PC-9 (cell line): ENCODE measurements at regions not wholly inside any gene's neighbourhood (a gene's known extent, or its start where the extent isn't known, plus 50 kb on each side); places are given as distances from the start of the nearest gene placed in this dataset.
"Not testable (repeated sequence)": the region's sequence is repeated elsewhere in the genome, so short reads cannot be mapped to it uniquely, and the experiment has no call there.

Experiments used
- BruUV-seq: library from RNA; stranded (reverse); fragments of 400-500 nt; replicated peaks from 2 replicates; lab custom pipeline; 2021; lab: Mats Ljungman, UMichigan
- CTCF ChIA-PET: fragments of 300-600 bp; sonication (Branson Sonifier 250); formaldehyde crosslinking; loops from one replicate; lab custom pipeline; 2022; ENCODE audit warnings: antibody characterized with exemption; lab: Charles Lee
- POLR2A ChIA-PET: fragments of 300-600 bp; sonication (Branson Sonifier 250); formaldehyde crosslinking; loops from one replicate; lab custom pipeline; 2022; ENCODE audit warnings: antibody characterized with exemption; ENCODE audit not compliant: unreplicated experiment; lab: Charles Lee
- DNase-seq, 2 experiments: peaks; one replicate each; pipeline versions ENCODE4 v3.0.0 to v3.0.0-alpha.2; 2015 to 2022; ENCODE audit warnings: mixed read lengths in 1 of 2
- H2AFZ ChIP-seq: fragments of 200-600 bp; sonication (generic); 2 replicates; pipeline ENCODE4 v1.8.1; 2017; ENCODE audit warnings: antibody characterized with exemption
- H3F3A ChIP-seq: fragments of 200-600 bp; sonication (generic); 2 replicates; pipeline ENCODE4 v1.8.1; 2017; ENCODE audit warnings: antibody characterized with exemption, mild to moderate bottlenecking, low read depth; ENCODE audit not compliant: insufficient read depth
- H3K27ac ChIP-seq: fragments of 200-600 bp; sonication (generic); 2 replicates; pipeline ENCODE4 v1.6.1; 2016; ENCODE audit warnings: mixed run types
- H3K27me3 ChIP-seq: fragments of 200-600 bp; sonication (generic); 2 replicates; pipeline ENCODE4 v1.6.1; 2016; ENCODE audit warnings: low read depth, mixed run types; ENCODE audit not compliant: insufficient read depth
- H3K36me3 ChIP-seq: fragments of 200-600 bp; sonication (generic); 2 replicates; pipeline ENCODE4 v1.6.1; 2016; ENCODE audit warnings: low read depth, mixed run types
- H3K4me1 ChIP-seq: fragments of 200-600 bp; sonication (generic); replicated peaks from 2 replicates; pipeline ENCODE4 v1.6.1; 2016; ENCODE audit warnings: mixed run types; ENCODE audit not compliant: insufficient read depth
- H3K4me2 ChIP-seq: fragments of 200-600 bp; sonication (generic); 2 replicates; pipeline ENCODE4 v1.6.1; 2017; ENCODE audit warnings: mixed run types
- H3K4me3 ChIP-seq: fragments of 200-600 bp; sonication (generic); 2 replicates; pipeline ENCODE4 v1.6.1; 2016; ENCODE audit warnings: mixed run types
- H3K79me2 ChIP-seq: fragments of 200-600 bp; sonication (generic); 2 replicates; pipeline ENCODE4 v1.6.1; 2017; ENCODE audit warnings: low read depth, mixed run types
- H3K9me2 ChIP-seq: fragments of 200-600 bp; sonication (generic); 2 replicates; pipeline ENCODE4 v1.8.1; 2017; ENCODE audit warnings: mild to moderate bottlenecking; ENCODE audit not compliant: insufficient read depth
- H3K9me3 ChIP-seq: fragments of 200-600 bp; sonication (generic); 2 replicates; pipeline ENCODE4 v1.8.1; 2016; ENCODE audit warnings: low read depth; ENCODE audit not compliant: insufficient read depth
- H4K20me1 ChIP-seq: fragments of 200-600 bp; sonication (generic); 2 replicates; pipeline ENCODE4 v1.8.1; 2017; ENCODE audit not compliant: insufficient read depth
- intact Hi-C: fragments of 100-400 bp; cut with micrococcal nuclease; formaldehyde crosslinking; loops from one replicate; pipeline ENCODE4 v1.10.0; 2022; ENCODE audit not compliant: unreplicated experiment

GRCh38 chr9:42656789-42657188, 473.3 kb downstream of the SPATA31A6 start:
- BruUV-seq, H3K36me3 ChIP-seq, H3K9me3 ChIP-seq, H2AFZ ChIP-seq, DNase-seq, H3K79me2 ChIP-seq, H3K4me1 ChIP-seq, H3K27ac ChIP-seq, H3K9me2 ChIP-seq, H3F3A ChIP-seq, H3K27me3 ChIP-seq, H3K4me3 ChIP-seq, H4K20me1 ChIP-seq, H3K4me2 ChIP-seq, intact Hi-C loops, CTCF ChIA-PET, POLR2A ChIA-PET: not testable (repeated sequence)

- H3K9me2 ChIP-seq, H3K4me1 ChIP-seq, CTCF ChIA-PET, intact Hi-C loops, H3K27ac ChIP-seq, H3K4me2 ChIP-seq, H3F3A ChIP-seq, H3K79me2 ChIP-seq, DNase-seq, H2AFZ ChIP-seq, H4K20me1 ChIP-seq, H3K36me3 ChIP-seq, POLR2A ChIA-PET, BruUV-seq, H3K27me3 ChIP-seq, H3K4me3 ChIP-seq, H3K9me3 ChIP-seq: not testable (repeated sequence)
Observed at GRCh38 chr9:42657496-42657895, 474.0 kb downstream of the SPATA31A6 start.

GRCh38 chr9:42697146-42697545, 513.7 kb downstream of the SPATA31A6 start:
- H3K36me3 ChIP-seq, DNase-seq, H2AFZ ChIP-seq, H3K9me2 ChIP-seq, H4K20me1 ChIP-seq, H3K4me1 ChIP-seq, H3K27ac ChIP-seq, BruUV-seq, intact Hi-C loops, H3K9me3 ChIP-seq, H3K27me3 ChIP-seq, H3F3A ChIP-seq, CTCF ChIA-PET, H3K4me2 ChIP-seq, H3K79me2 ChIP-seq, POLR2A ChIA-PET, H3K4me3 ChIP-seq: not testable (repeated sequence)

- H3K36me3 ChIP-seq, CTCF ChIA-PET, H3K4me2 ChIP-seq, H3F3A ChIP-seq, H3K4me1 ChIP-seq, DNase-seq, H4K20me1 ChIP-seq, H3K27me3 ChIP-seq, POLR2A ChIA-PET, H3K9me3 ChIP-seq, H3K4me3 ChIP-seq, intact Hi-C loops, H3K27ac ChIP-seq, H2AFZ ChIP-seq, BruUV-seq, H3K9me2 ChIP-seq, H3K79me2 ChIP-seq: not testable (repeated sequence)
Observed at GRCh38 chr9:42702890-42703289, 519.4 kb downstream of the SPATA31A6 start.

- H3K36me3 ChIP-seq, CTCF ChIA-PET, H3K9me2 ChIP-seq, BruUV-seq, H3F3A ChIP-seq, H2AFZ ChIP-seq, H3K27me3 ChIP-seq, H4K20me1 ChIP-seq, H3K4me3 ChIP-seq, H3K27ac ChIP-seq, H3K79me2 ChIP-seq, H3K4me2 ChIP-seq, H3K9me3 ChIP-seq, POLR2A ChIA-PET, intact Hi-C loops, H3K4me1 ChIP-seq: not testable (repeated sequence)
- DNase-seq, result peak in 1 of 2 experiments; percentile 10
Observed at GRCh38 chr9:42724841-42725835, 541.7 kb downstream of the SPATA31A6 start.
